Renal cortical epithelial cell (primary cell): ENCODE measurements at regions not wholly inside any gene's neighbourhood (a gene's known extent, or its start where the extent isn't known, plus 50 kb on each side); places are given as distances from the start of the nearest gene placed in this dataset.
A peak's percentile ranks its signal among the peaks of the same experiment; 100 is the strongest.
"Not testable (repeated sequence)": the region's sequence is repeated elsewhere in the genome, so short reads cannot be mapped to it uniquely, and the experiment has no call there.

Source experiments
- DNase-seq: peaks from one replicate; pipeline ENCODE4 v3.0.0-alpha.2; 2011; ENCODE audit warnings: low read depth

DNA sequence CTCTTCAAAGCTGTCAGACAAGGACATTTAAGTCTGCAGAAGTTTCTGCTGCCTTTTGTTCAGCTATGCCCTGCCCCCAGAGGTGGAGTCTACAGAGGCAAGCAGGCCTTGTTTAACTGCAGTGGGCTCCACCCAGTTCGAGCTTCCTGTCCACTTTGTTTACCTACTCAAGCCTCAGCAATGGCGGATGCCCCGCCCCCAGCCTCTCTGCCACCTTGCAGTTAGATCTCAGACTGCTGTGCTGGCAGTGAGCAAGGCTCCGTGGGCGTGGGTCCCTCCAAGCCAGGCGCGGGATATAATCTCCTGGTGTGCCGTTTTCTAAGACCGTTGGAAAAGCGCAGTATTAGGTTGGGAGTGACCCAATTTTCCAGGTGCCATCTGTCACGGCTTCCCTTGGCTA lies 144.5 kb upstream of the GOT2 start:
- not testable (repeated sequence) for DNase-seq

- no peak for DNase-seq
Observed at GRCh38 chr16:58866935-58867334, 132.8 kb upstream of the GOT2 start.

DNA sequence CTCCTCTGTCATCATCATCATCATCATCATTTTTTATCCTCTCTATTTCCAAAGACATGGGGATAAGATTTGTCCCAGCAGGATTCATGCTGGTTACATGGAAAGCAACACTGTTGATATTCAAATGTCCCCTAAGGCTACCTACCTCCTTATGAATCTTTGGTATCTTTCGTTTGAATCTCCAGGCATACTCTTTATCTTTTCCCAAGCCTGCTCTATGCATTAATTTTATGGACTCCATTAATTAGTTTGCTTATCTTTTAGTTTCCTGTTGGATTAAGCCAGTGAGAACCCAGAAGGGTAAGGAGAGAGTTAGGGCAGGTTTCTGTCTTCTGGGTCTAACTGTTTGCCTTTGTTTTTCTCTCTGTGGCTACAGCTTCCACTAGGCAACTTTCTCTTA lies 129.6 kb upstream of the GOT2 start:
- no peak for DNase-seq

DNA sequence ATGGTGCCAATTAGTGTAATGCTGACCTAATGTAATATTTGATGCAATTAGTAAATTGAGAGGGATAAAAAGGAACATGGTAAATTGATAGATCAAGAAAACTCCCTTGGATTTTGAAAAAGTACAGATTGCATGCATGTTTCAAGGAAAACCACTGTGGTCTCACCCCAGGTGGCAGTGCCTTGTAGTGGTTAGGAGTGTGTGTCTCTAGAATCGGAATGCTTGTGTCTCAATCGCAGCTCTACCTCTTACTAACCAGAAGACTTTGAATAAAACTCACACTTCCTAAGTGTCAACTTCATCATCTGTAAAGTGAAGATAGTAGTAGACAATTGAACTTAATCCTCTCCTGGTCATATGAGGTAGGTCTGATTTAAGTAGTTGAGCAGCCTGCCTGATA lies 128.9 kb upstream of the GOT2 start:
- DNase-seq, result no peak

- no peak for DNase-seq
Observed at GRCh38 chr16:58862334-58863021, 128.4 kb upstream of the GOT2 start.

GRCh38 chr16:58859958-58860669 lies 126.0 kb upstream of the GOT2 start:
- DNase-seq, result no peak

DNA sequence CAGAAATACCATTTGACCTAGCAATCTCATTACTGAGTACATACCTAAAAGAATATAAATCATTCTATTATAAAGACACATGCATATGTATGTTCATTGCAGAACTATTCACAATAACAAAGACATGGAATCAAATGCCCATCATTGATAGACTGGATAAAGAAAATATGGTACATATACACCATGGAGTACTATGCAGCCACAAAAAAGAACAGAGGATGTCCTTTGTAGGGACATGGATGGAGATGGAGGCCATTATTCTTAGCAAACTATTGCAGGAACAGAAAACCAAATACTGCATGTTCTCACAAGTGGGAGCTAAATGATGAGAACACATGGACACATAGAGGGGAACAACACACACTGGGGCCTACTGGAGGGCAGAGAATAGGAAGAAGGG lies 124.5 kb upstream of the GOT2 start:
- not testable (repeated sequence) for DNase-seq

DNA sequence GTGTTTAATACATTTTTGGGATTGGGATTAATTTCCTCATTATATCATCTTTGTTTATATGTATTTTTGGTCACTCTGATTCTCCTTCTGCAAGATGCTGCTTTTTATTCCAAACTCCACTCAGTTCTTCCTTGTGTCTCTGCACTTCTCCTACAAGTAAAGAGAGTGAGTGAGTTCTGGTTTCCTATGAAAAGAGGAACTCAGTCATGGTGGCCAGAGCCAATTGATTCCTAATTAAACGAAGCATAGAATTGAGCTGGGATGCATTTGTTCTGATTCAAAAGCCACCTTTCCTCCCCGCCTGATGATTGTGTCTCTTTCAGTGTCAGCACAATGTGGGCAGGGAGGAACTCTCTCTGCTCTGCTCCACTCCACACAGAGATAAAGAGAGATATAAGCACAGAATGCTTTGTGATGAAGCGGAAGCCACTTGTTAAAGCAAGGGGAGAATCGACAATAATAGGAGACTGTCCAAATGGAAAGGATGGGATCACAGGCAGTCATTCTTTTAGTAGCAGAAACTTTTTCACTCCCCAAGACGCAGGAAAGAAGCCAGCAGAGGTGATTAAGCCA lies 121.3 kb upstream of the GOT2 start:
- no peak for DNase-seq

- no peak for DNase-seq
Observed at GRCh38 chr16:58853854-58854791, 120.0 kb upstream of the GOT2 start.

DNA sequence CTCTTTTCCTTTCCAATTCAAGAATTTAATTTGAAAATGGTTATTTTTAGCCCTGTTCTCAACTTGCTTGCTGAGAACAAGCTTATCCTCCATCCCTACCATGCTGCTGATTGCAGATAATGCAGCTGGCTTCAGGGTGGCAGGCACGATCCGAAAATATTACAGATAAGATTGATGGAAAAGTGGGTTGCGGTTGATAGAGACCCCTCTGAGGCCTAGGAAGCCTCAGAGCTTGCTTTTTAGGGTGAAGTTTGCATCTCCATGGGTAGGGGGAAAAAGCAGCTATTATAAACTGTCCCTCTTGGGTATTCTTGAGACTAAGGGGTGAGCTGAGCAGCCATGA lies 116.5 kb upstream of the GOT2 start:
- DNase-seq, result no peak

DNA sequence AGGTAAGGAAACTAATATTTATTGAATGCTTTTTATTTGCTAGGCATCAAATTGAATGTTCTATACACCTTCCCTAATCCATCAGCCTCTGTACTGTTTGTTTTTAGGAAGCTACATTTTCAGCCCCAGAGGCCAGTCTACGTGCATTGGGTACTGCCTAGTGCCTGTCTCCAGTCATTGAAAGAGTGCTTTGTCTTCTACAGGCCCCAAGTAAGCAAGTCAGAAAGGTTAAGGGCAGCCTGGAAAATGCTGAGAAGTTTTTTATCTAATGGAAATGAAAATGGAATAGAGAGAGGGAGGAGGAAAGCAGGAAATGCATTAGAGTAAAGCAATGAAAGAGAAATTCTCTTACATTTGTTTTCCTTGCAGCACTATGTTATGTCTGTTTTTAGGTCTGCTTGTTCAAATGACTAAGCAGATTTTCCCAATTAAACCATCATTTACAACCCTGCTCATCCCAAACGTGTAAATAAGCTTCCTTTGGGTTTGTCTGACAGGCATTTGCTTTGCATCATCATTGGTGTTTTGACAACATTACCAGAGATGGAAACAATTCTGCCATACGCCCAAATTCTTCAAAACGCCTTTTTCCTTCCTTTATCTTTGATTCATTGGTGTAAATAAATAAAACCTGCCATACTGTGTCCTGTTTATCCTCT lies 116.0 kb upstream of the GOT2 start:
- no peak for DNase-seq

- DNase-seq, result no peak
Observed at GRCh38 chr16:58848662-58849002, 114.5 kb upstream of the GOT2 start.

DNA sequence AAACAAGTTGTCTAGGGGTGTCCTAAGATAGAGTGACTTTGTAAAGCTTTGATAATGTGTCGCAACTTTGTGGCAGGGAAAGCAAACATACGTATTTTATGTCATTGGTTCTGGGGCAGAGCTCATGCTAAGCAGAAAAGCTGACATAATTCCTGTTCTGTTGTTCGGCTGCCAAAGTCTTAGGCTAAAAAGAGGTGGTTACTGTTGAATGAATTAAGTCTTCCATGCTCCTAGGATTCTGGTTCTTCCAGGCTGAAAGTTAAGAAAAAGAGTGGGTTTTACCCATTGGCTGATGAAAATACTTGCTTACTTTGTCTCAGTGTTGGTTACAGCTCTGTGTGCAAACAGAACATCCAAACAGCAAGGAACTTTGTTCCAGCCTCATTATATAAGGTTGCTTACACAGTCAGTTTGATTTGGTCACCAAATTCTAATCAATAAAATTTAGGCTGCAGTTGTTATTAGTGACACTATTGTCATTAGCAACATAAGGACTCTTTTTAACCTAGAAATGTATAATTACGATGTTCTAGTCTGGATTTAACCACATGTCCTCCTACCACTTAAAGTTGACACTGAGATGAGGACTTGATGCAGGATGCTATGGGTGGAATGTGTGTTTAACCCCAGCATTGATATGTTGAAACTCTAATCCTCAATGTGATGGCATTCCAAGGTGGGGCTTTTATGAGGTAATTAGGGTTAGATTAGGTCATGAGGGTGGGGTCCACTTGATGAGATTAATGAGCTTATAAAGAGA lies 114.0 kb upstream of the GOT2 start:
- DNase-seq, result no peak

- not testable (repeated sequence) for DNase-seq
Observed at GRCh38 chr16:58846226-58846625, 112.1 kb upstream of the GOT2 start.

DNA sequence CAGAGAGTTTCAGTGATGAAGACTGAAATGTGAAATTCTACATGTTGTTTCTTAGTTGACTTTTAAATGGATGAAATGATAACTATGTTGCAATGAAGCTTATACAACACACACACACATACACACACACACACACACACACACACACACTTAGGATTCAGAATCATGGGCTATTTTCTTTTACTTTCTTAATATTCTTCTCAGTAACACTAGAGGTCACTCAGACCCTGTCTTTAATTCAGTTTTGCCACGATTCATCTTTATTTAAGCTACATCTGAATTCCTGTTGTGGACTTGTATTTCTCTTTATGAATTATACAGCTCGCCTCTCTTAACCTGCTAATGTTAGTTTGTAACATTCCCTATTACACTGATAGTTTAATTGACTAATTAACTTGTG lies 109.6 kb upstream of the GOT2 start:
- DNase-seq, result peak; percentile 27

- DNase-seq, result no peak
Observed at GRCh38 chr16:58842746-58843145, 108.6 kb upstream of the GOT2 start.

DNA sequence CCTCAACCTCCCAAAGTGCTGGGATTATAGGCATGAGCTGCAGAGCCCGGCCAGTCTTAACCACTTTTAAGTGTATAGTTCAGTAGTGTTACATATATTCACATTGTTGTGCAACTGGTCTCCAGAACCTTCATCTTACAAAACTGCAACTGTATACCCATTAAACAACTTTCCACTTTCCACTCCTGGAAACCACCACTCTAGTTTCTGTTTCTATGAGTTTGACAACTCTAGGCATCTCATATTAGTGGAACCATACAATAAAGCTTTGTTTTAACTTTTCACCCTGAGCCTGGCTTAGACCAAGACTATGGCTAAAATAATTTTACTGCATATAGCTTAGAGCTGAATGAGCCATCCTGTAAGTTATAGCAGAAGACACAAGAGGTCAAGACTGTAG lies 108.0 kb upstream of the GOT2 start:
- no peak for DNase-seq

DNA sequence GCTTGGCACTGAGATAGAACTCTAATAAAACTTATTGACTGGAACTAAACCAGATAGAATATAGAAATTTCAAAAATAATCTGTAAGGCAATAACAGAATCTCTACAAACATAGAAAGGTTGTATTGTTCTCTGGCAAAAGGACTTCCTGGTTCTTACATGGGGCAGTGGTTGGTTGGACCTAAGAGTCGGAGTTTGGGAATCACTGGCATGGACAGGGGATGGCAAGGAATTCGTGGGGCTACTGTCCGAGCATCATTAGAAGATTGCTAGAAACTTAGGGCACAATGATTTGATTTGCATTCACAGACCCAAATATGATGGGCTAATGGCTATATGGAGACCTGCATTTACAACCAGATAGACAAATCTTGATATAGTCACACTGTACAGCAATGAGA lies 103.8 kb upstream of the GOT2 start:
- DNase-seq, result no peak

GRCh38 chr16:58836427-58836826 lies 102.3 kb upstream of the GOT2 start:
- no peak for DNase-seq

DNA sequence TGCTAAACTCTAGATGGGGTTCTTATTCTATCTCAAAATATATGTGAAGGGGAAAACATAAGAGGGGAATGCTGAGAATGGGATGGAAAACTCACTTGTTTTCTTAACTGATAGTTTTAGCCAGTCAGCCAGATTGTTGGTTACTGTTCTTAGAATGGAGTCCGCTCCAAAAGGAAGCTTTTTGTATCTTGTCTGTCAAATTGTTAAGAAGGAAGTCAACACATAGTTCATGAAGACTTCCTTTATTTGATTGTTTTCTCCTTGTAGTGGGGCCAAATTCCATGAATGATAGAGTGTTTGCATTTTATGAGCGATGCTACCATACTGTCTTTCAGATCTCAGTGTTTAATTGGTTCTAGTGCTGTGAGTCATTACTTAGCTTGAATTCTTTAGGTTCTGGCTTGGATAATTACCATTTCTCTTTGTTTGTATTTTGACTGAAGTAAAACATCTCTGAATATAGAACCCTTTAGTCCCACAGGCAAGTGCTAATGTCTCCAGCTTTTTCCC lies 98.3 kb upstream of the GOT2 start:
- no peak for DNase-seq

DNA sequence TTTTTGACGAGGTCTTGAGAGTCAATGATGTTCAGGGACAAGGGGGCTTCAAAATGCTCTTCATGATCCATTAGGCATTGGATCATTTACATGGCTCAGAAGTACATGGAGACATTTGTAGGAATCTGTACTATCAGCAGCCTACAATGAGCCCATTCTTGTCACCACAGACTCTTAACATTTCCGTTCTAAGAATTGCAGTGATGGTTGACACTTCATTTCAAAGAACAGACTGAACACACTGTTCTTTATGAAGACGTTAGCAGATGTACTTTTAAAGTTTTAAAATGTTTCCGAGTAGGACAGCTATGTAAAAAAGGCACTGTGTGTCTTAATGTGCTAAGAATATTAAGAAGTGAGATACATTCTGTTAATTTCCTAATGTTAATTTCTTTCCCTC lies 97.3 kb upstream of the GOT2 start:
- no peak for DNase-seq
